HEK293 (cell line): ENCODE measurements at regions not wholly inside any gene's neighbourhood (a gene's known extent, or its start where the extent isn't known, plus 50 kb on each side); places are given as distances from the start of the nearest gene placed in this dataset.

Experiments used
- KLF10 ChIP-seq: fragments of 450-650 bp; IDR thresholded peaks from 2 replicates; pipeline ENCODE4 v1.5.1; 2018; ENCODE audit warnings: missing biosample characterization, mild to moderate bottlenecking, missing genetic modification characterization
- SCRT1 ChIP-seq: fragments of 450-650 bp; formaldehyde crosslinking; IDR thresholded peaks from 2 replicates; pipeline ENCODE4 v1.5.1; 2016; ENCODE audit warnings: missing biosample characterization, missing genetic modification characterization, borderline replicate concordance
- ZNF571 ChIP-seq: fragments of 450-650 bp; formaldehyde crosslinking; IDR thresholded peaks from 2 replicates; pipeline ENCODE4 v1.5.0; 2017; ENCODE audit warnings: missing biosample characterization, missing genetic modification characterization
- ZNF677 ChIP-seq: fragments of 450-650 bp; IDR thresholded peaks from 2 replicates; pipeline ENCODE4 v1.5.0; 2018; ENCODE audit warnings: missing biosample characterization, mild to moderate bottlenecking, missing genetic modification characterization, moderate library complexity
- TF ChIP-seq, protein P1 (sequence below): fragments of 450-650 bp; formaldehyde crosslinking; IDR thresholded peaks from 2 replicates; pipeline ENCODE4 v1.5.1; 2016; ENCODE audit warnings: missing biosample characterization, missing genetic modification characterization
- TF ChIP-seq, protein P2 (sequence below): fragments of 450-650 bp; formaldehyde crosslinking; IDR thresholded peaks from 2 replicates; pipeline ENCODE4 v1.5.1; 2017; ENCODE audit warnings: missing biosample characterization, missing genetic modification characterization
- TF ChIP-seq, protein P3 (sequence below): fragments of 450-650 bp; formaldehyde crosslinking; conservative IDR thresholded peaks from 2 replicates; pipeline ENCODE4 v1.5.1; 2016; ENCODE audit warnings: low read depth, missing biosample characterization, missing genetic modification characterization
- TF ChIP-seq, protein P4 (sequence below): fragments of 450-650 bp; formaldehyde crosslinking; conservative IDR thresholded peaks from 2 replicates; pipeline ENCODE4 v1.5.1; 2016; ENCODE audit warnings: low read depth, missing biosample characterization, missing genetic modification characterization

DNA sequence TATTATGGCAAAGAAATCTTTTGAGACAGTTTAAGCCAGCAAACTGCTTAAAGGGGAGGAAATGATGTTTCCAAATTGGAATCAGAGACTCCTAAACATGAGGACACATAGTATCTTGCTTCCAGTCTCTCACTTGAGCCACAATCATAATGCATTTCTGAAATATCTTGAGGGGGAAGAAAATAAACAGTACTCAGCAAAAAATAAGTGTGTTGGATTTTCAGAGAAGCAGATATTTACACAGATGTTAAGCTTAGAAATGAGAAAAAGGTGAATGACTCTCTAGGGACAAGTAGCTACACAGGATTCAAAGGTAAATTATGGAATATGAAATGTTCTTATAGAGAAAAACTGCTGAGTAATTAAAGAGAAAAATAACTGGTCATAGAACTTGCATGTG lies 1583.6 kb downstream of the CDH8 start:
- no peak for TF ChIP-seq KLF10 (tag by site-specific recombination)
- TF ChIP-seq, protein P1, sequence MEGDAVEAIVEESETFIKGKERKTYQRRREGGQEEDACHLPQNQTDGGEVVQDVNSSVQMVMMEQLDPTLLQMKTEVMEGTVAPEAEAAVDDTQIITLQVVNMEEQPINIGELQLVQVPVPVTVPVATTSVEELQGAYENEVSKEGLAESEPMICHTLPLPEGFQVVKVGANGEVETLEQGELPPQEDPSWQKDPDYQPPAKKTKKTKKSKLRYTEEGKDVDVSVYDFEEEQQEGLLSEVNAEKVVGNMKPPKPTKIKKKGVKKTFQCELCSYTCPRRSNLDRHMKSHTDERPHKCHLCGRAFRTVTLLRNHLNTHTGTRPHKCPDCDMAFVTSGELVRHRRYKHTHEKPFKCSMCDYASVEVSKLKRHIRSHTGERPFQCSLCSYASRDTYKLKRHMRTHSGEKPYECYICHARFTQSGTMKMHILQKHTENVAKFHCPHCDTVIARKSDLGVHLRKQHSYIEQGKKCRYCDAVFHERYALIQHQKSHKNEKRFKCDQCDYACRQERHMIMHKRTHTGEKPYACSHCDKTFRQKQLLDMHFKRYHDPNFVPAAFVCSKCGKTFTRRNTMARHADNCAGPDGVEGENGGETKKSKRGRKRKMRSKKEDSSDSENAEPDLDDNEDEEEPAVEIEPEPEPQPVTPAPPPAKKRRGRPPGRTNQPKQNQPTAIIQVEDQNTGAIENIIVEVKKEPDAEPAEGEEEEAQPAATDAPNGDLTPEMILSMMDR (tag by site-specific recombination), result no peak
- TF ChIP-seq, protein P2, sequence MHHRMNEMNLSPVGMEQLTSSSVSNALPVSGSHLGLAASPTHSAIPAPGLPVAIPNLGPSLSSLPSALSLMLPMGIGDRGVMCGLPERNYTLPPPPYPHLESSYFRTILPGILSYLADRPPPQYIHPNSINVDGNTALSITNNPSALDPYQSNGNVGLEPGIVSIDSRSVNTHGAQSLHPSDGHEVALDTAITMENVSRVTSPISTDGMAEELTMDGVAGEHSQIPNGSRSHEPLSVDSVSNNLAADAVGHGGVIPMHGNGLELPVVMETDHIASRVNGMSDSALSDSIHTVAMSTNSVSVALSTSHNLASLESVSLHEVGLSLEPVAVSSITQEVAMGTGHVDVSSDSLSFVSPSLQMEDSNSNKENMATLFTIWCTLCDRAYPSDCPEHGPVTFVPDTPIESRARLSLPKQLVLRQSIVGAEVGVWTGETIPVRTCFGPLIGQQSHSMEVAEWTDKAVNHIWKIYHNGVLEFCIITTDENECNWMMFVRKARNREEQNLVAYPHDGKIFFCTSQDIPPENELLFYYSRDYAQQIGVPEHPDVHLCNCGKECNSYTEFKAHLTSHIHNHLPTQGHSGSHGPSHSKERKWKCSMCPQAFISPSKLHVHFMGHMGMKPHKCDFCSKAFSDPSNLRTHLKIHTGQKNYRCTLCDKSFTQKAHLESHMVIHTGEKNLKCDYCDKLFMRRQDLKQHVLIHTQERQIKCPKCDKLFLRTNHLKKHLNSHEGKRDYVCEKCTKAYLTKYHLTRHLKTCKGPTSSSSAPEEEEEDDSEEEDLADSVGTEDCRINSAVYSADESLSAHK (tag by site-specific recombination), result no peak
- TF ChIP-seq ZNF677 (tag by site-specific recombination), result no peak
- no peak for TF ChIP-seq ZNF571 (tag by site-specific recombination)
- TF ChIP-seq, protein P3, sequence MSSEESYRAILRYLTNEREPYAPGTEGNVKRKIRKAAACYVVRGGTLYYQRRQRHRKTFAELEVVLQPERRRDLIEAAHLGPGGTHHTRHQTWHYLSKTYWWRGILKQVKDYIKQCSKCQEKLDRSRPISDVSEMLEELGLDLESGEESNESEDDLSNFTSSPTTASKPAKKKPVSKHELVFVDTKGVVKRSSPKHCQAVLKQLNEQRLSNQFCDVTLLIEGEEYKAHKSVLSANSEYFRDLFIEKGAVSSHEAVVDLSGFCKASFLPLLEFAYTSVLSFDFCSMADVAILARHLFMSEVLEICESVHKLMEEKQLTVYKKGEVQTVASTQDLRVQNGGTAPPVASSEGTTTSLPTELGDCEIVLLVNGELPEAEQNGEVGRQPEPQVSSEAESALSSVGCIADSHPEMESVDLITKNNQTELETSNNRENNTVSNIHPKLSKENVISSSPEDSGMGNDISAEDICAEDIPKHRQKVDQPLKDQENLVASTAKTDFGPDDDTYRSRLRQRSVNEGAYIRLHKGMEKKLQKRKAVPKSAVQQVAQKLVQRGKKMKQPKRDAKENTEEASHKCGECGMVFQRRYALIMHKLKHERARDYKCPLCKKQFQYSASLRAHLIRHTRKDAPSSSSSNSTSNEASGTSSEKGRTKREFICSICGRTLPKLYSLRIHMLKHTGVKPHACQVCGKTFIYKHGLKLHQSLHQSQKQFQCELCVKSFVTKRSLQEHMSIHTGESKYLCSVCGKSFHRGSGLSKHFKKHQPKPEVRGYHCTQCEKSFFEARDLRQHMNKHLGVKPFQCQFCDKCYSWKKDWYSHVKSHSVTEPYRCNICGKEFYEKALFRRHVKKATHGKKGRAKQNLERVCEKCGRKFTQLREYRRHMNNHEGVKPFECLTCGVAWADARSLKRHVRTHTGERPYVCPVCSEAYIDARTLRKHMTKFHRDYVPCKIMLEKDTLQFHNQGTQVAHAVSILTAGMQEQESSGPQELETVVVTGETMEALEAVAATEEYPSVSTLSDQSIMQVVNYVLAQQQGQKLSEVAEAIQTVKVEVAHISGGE (tag by site-specific recombination), result no peak
- TF ChIP-seq SCRT1 (tag by site-specific recombination), result no peak
- TF ChIP-seq, protein P4, sequence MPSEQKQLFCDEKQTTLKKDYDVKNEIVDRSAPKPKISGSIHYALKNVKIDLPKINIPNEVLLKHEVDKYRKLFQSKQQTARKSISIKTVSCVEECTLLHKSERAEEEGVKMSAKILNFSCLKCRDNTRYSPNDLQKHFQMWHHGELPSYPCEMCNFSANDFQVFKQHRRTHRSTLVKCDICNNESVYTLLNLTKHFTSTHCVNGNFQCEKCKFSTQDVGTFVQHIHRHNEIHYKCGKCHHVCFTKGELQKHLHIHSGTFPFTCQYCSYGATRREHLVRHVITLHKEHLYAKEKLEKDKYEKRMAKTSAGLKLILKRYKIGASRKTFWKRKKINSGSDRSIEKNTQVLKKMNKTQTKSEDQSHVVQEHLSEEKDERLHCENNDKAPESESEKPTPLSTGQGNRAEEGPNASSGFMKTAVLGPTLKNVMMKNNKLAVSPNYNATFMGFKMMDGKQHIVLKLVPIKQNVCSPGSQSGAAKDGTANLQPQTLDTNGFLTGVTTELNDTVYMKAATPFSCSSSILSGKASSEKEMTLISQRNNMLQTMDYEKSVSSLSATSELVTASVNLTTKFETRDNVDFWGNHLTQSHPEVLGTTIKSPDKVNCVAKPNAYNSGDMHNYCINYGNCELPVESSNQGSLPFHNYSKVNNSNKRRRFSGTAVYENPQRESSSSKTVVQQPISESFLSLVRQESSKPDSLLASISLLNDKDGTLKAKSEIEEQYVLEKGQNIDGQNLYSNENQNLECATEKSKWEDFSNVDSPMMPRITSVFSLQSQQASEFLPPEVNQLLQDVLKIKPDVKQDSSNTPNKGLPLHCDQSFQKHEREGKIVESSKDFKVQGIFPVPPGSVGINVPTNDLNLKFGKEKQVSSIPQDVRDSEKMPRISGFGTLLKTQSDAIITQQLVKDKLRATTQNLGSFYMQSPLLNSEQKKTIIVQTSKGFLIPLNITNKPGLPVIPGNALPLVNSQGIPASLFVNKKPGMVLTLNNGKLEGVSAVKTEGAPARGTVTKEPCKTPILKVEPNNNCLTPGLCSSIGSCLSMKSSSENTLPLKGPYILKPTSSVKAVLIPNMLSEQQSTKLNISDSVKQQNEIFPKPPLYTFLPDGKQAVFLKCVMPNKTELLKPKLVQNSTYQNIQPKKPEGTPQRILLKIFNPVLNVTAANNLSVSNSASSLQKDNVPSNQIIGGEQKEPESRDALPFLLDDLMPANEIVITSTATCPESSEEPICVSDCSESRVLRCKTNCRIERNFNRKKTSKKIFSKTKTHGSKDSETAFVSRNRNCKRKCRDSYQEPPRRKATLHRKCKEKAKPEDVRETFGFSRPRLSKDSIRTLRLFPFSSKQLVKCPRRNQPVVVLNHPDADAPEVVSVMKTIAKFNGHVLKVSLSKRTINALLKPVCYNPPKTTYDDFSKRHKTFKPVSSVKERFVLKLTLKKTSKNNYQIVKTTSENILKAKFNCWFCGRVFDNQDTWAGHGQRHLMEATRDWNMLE, result no peak
